ENCODE measurements at regions not wholly inside any gene's neighbourhood (a gene's known extent, or its start where the extent isn't known, plus 50 kb on each side); places are given as distances from the start of the nearest gene placed in this dataset.

- no peak for FAIRE-seq
- no peak for DNase-seq (ENCODE audit: insufficient read length, low spot score)
- TF ChIP-seq CTCF (IDR thresholded peaks at IDR 0.05; ENCODE audit: insufficient read depth, missing control alignments): no peak
Measured at GRCh38 chr20:51972056-51972455, 169.7 kb upstream of the SALL4 start.

- FAIRE-seq (no peak), DNase-seq (ENCODE audit: insufficient read length, low spot score) (no peak)
- TF ChIP-seq CTCF (IDR thresholded peaks at IDR 0.05; ENCODE audit: insufficient read depth, missing control alignments): no peak
Measured at GRCh38 chr20:51970858-51971257, 168.5 kb upstream of the SALL4 start.

- no peak for FAIRE-seq
- no peak for DNase-seq (ENCODE audit: insufficient read length, low spot score)
- TF ChIP-seq CTCF (IDR thresholded peaks at IDR 0.05; ENCODE audit: insufficient read depth, missing control alignments): no peak
Measured at GRCh38 chr20:51969191-51969590, 166.9 kb upstream of the SALL4 start.

GRCh38 chr20:51968151-51968550 is 165.8 kb upstream of the SALL4 start:
- no peak for TF ChIP-seq CTCF (IDR thresholded peaks at IDR 0.05; ENCODE audit: insufficient read depth, missing control alignments)
- DNase-seq (ENCODE audit: insufficient read length, low spot score) (no peak), FAIRE-seq (no peak)

- FAIRE-seq (no peak), DNase-seq (ENCODE audit: insufficient read length, low spot score) (no peak)
- peak; percentile 28 for TF ChIP-seq CTCF (IDR thresholded peaks at IDR 0.05; ENCODE audit: insufficient read depth, missing control alignments)
Measured at GRCh38 chr20:51966296-51966971, 164.1 kb upstream of the SALL4 start.

- FAIRE-seq (no peak), DNase-seq (ENCODE audit: insufficient read length, low spot score) (no peak)
- no peak for TF ChIP-seq CTCF (IDR thresholded peaks at IDR 0.05; ENCODE audit: insufficient read depth, missing control alignments)
Measured at GRCh38 chr20:51961964-51962761, 159.8 kb upstream of the SALL4 start.
